NB4 (cell line): ENCODE measurements at regions not wholly inside any gene's neighbourhood (a gene's known extent, or its start where the extent isn't known, plus 50 kb on each side); places are given as distances from the start of the nearest gene placed in this dataset.

Experiments
- DNase-seq: peaks from one replicate; pipeline ENCODE4 v3.0.0; 2010; ENCODE audit warnings: low read depth
- H3K4me3 ChIP-seq: one replicate; pipeline ENCODE4 v1.5.1; 2011; ENCODE audit warnings: mild to moderate bottlenecking, low read depth, low read length, moderate library complexity
- MAX ChIP-seq: IDR thresholded peaks from 2 replicates; pipeline ENCODE4 v1.6.1; 2011; ENCODE audit warnings: low read depth, low read length
- MYC ChIP-seq: IDR thresholded peaks from 2 replicates; pipeline ENCODE4 v1.6.1; 2011; ENCODE audit warnings: low read depth, low read length
- POLR2A ChIP-seq: IDR thresholded peaks from 2 replicates; pipeline ENCODE4 v1.6.1; 2011; ENCODE audit warnings: mild to moderate bottlenecking; ENCODE audit not compliant: insufficient read length; ENCODE audit errors: extremely low read depth
- TF ChIP-seq, protein P1 (sequence below): IDR thresholded peaks from one replicate; pipeline ENCODE4 v1.5.1; 2012; ENCODE audit warnings: low read depth, low read length

- TF ChIP-seq MAX = no peak
- TF ChIP-seq, protein P1, sequence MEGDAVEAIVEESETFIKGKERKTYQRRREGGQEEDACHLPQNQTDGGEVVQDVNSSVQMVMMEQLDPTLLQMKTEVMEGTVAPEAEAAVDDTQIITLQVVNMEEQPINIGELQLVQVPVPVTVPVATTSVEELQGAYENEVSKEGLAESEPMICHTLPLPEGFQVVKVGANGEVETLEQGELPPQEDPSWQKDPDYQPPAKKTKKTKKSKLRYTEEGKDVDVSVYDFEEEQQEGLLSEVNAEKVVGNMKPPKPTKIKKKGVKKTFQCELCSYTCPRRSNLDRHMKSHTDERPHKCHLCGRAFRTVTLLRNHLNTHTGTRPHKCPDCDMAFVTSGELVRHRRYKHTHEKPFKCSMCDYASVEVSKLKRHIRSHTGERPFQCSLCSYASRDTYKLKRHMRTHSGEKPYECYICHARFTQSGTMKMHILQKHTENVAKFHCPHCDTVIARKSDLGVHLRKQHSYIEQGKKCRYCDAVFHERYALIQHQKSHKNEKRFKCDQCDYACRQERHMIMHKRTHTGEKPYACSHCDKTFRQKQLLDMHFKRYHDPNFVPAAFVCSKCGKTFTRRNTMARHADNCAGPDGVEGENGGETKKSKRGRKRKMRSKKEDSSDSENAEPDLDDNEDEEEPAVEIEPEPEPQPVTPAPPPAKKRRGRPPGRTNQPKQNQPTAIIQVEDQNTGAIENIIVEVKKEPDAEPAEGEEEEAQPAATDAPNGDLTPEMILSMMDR = no peak
- TF ChIP-seq MYC = no peak
- no peak for TF ChIP-seq POLR2A
- DNase-seq = no peak
- no peak overlapping the region for H3K4me3 ChIP-seq
Measured at GRCh38 chr10:89929282-89930026, 228.1 kb downstream of the KIF20B start.

DNA sequence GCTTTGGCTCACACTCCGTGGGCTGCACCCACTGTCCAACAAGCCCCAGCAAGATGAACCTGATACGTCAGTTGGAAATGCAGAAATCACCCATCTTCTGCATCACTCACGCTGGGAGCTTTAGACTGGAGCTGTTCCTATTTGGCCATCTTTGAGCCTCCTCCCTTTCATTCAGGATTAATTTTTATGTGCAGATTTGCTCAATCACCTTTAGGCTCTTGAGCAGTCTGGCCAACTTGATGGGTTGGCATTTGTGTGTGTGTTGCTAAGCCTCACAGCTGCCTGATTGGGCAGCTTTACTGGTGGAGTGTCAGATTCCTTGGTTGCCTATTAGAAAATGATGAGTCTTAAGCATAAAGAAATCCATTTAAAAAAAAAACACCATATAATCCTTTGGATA is 236.1 kb downstream of the KIF20B start:
- TF ChIP-seq, protein P1 = no peak
- TF ChIP-seq POLR2A = no peak
- no peak for TF ChIP-seq MAX
- TF ChIP-seq MYC = no peak
- DNase-seq = no peak

DNA sequence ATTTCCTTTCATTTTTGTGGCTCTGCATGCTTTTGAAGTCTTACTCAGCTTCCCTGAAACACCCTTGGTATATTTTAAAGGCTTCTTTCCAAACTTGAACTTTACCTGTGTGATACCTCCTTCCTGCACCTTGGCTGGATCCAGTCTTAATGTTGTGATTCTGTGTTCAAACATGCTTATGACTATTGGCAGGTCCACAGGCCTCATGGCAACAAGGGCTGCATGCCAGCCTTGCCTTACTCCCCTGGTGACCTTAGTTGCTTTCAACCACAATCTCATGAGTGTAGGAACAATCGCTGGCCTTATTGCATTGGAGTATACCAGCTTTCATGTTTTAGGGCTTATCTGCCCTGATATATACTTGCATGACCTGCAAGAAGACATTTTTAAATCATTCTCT is 238.7 kb downstream of the KIF20B start:
- no peak for TF ChIP-seq MYC
- TF ChIP-seq, protein P1 = no peak
- TF ChIP-seq POLR2A = no peak
- no peak for TF ChIP-seq MAX
- H3K4me3 ChIP-seq = no peak overlapping the region
- no peak for DNase-seq

More for the DNA sequence above, 236.1 kb downstream of the KIF20B start:
- no peak overlapping the region for H3K4me3 ChIP-seq

DNA sequence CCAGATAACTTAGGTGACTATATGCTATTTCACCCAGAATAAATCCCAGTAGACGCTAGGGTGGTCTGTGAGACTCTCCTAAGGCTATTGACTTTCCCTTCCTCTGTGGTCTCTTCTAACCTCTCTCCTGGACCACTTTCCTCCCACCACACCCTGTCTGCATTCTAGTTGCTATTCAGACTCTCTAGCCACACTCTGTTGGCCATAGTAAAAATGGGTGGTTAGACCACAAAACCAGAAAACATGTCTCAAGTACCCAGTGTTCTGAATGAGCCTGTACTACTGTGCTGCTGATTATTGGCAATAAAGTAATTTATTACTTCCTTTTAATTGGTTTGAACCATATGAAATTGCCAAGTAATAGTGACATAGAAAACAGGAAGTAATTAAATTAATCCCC is 240.8 kb downstream of the KIF20B start:
- peak; percentile 13 for DNase-seq
- TF ChIP-seq MYC (no peak), POLR2A (no peak), MAX (no peak)
- TF ChIP-seq, protein P1 = no peak
- no peak overlapping the region for H3K4me3 ChIP-seq

GRCh38 chr10:89944138-89944537 is 242.7 kb downstream of the KIF20B start:
- no peak for DNase-seq
- H3K4me3 ChIP-seq = no peak overlapping the region
- TF ChIP-seq, protein P1 = no peak
- TF ChIP-seq MYC (no peak), POLR2A (no peak), MAX (no peak)

- TF ChIP-seq MAX = no peak
- no peak for TF ChIP-seq MYC
- TF ChIP-seq, protein P1 = no peak
- no peak for TF ChIP-seq POLR2A
- H3K4me3 ChIP-seq = no peak overlapping the region
- no peak for DNase-seq
Measured at GRCh38 chr10:89946106-89946505, 244.7 kb downstream of the KIF20B start.
